Activated CD4-positive, alpha-beta T cell treated with anti-CD3 and anti-CD28 coated beads for 1 hour (primary cell): ENCODE measurements at regions not wholly inside any gene's neighbourhood (a gene's known extent, or its start where the extent isn't known, plus 50 kb on each side); places are given as distances from the start of the nearest gene placed in this dataset.

ENCODE experiments used
- DNase-seq: peaks from one replicate; pipeline ENCODE4 v3.0.0-alpha.2; 2020

DNA sequence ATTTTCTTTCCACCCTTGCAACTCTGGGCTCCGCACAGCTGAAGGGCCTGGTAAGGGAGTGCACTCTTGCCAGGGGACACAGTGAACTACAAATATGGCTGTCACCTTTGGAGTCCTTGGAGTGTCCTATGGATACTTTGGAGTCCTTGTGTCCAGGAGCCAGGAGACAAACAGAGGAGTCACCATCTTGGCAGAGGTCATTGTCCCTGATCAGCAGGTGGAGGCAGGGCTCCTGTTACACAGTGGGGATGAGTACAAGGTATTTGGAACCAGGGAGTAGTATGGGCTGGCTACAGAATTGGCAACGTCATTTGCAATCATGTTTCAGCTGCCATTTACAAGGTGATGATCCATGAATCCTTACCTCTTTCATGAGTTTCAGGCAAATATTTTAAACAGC is 132.5 kb downstream of the FAM161A start:
- no peak for DNase-seq

DNA sequence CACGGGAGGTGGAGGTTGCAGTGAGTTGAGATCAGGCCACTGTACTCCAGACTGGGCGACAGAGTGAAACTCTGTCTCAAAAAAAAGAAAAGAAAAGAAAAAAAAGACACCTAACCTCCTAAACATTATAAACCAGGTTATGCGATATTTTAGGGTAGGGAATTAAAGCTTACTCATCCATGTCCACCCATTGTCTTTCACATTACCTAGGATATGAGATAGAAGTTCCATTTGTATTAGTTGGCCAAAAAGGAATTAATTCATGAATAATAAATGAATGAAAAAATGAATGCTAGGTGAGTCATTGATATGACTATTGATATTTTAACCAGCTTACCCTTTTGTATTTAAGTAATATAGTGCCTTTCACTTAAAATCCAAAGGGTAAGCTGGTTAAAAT is 132.9 kb downstream of the FAM161A start:
- no peak for DNase-seq

DNA sequence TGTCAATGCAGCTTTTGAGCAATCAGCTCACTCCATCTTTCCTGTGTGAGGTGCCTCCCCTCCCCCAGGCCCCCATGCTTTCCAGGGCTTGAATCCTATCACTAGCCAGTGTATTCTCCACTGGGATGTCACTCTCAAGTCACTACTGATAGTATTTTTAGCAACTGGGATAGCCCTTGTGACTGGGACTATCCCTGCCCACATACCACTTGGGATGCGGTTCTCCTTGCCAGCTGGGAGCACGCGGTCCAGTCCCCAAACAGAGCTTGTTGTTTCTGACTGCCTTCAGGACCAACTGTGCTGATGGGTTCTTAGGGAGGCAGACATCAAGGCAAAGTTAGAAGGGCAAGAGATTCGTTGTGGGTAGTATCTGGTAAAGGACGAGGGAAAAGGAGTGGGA is 134.9 kb downstream of the FAM161A start:
- no peak for DNase-seq

DNA sequence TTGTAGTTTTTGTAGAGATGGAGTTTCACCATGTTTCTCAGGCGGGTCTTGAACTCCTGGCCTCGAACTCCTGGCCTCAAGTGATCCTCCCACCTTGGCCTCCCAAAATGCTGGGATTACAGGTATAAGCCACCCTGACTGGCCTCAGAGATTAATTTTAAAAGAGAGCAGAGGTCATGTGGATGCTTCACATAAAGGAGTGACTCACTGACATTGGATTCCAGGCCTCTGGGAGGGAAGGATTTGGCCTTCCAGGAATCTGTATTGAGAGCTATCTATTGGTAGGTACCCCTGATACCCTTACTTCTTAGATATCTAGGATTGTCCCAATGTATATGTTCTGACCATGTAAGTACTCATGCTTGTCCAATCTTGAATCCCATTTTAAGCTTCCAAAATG is 138.4 kb downstream of the FAM161A start:
- no peak for DNase-seq

DNA sequence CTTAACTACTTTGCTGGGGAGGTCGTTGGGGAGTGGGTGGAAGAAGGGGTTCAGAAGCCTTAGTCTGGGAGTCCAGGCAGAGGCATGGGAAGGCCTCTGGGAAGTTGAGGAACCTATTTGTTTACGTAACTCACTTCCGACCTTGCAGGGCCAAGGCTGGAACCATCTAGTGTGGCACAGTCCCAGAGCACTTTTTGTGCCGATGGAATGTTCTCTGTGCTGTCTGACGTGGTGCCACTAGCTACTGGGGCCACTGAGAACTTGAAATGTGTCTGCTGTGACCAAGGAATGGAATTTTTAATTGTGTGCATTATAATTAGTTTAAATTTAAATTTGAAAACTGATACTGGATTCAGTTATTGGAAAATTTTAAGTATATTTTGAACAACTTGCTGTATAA is 139.7 kb downstream of the FAM161A start:
- DNase-seq, result no peak

DNA sequence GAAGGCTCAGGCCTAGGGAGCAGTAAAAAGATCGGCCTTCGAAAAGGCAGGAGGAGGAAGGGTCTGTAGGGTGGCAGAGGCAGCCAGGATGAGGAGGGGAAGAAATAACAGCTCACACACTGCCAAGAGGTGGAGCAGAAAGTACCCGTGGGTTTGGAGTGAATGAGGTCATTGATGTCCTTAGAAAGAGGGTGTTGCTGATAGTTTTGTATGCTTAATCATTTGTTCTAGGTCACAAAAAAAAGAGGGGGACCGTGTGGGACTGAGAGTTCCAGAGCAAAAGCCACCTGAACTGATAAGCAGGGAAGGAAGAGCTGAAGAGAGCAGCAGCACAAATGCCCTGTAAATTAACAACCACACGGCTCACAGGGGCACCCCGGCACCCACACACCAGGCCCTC is 140.4 kb downstream of the FAM161A start:
- no peak for DNase-seq

DNA sequence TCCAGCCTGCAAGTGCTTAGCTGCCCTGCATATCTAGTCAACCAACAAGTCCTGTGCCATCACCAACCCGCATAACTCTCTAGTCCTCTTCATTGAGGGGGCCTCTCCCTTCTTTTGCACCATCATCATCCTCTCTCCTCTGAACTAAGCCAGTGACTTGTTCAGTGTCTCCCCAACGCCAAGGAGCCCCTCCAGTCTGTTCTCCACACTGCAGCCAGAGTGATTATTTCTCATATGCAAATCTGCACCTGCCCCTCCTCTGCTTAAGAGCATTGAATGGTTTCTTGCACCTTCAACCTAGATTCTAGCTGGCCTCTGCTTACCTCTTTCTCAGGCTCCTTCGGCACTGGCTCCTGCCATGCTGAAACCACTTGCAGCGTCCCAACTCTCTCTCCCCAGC is 141.8 kb downstream of the FAM161A start:
- DNase-seq, result no peak

DNA sequence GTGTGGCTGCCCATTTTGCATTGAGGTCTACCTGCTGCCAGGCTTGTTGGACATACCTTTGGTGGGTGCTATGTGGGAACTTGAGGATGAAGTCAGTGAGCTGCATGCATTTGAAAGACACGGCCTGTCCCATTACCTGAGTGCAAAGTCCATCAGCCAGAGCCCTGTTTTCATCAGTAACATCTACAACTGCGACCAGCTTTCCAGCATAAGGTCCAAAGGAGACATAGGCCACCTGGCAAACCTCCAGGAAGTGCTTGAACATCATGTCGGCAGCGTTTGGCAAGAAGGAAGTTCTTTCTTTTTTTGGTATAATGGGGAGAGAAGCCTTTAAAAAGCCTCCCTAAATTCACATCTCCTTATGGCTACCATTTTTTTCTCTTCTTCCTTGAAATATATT is 143.1 kb downstream of the FAM161A start:
- no peak for DNase-seq

DNA sequence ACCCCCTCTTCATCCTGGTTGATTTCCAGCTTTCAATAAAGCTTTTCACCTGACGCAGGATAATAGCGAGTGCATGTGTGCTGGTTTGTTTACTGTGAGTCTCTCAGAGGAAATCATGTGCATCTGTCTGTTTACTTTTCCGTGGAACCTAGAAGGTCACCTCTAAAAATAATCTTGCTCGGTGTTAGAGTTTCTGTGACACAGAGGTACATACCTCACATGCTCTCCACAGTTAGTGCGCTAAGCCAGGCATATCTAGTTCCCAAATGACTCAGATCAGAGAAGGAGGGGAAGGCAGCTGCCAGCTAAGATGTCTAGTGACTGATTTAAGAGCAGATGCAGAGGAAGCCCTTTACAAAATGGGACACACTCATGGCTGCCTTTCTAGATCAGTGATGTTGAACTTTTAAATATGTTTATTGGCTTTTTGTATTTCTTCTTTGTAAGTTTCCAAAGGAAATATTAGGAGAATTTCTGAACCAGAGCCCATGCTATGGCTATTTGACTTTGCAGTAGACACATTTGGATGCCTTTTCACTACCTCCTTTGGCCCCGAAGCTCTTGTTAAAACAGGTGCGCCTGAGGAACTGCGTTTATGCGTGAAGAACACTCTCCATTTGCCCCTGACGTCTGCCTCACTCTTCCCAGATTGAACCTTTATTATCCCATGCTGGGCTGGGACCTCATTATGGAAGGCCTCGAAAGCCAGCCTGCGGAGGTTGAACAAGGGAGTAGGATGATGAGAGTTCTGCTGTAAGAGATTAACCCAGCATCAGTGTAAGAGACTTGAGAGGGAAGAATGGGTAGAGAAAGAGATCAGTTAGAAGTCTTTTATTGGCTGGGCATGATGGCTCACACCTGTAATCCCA is 145.6 kb downstream of the FAM161A start:
- DNase-seq, result no peak

DNA sequence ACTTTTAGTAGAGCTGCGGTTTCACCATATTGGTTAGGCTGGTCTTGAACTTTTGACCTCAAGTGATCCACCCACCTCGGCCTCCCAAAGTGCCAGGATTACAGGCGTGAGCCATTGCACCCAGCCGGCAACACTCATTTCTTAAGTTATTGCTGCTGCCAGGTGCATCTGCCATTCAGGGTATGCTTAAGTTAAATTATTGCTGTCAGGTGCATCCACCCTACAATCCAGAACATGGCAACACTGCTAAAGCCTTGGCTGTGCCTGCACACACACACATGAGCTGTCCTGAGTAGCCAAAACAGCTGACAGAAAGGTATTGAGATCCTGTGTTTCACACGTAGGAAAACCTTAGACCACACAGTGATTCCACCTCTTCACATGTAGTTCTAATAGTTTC is 148.2 kb downstream of the FAM161A start:
- no peak for DNase-seq

DNA sequence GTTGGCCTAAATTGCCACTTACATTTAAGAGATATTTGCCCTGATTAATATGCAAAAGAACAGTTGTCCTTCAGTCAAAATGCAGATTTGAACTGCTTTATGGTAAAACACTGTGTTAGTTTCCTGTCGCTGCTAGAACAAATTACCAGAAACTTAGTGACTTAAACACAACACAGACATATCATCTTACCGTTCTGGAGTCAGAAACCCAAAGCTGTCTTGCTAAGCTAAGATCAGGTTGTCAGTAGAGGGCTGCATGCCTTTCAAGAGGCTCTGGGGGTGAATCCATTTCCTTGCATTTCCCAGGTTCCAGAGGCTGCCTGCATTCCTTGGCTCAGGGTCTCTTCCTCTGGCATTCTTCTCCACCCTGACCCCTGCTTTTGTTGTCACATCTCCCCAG is 149.5 kb downstream of the FAM161A start:
- DNase-seq, result no peak

DNA sequence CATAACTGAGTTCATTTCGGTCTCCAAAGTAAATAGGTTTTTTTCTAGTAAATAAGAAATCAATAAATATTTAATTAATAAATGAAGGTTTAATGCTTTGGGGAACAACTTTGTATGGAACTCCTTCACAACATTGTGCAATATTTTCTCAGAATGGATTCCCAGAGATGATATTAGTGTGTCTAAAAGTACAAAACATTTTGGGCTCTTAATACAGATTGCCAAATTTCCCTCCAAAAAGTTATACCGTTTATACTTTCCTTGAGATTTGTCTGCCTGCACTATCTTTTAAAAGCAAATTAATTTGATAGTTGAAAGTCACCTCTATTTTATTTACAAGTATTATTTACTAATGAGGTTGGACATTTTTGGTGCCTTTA is 151.8 kb downstream of the FAM161A start:
- DNase-seq, result no peak

DNA sequence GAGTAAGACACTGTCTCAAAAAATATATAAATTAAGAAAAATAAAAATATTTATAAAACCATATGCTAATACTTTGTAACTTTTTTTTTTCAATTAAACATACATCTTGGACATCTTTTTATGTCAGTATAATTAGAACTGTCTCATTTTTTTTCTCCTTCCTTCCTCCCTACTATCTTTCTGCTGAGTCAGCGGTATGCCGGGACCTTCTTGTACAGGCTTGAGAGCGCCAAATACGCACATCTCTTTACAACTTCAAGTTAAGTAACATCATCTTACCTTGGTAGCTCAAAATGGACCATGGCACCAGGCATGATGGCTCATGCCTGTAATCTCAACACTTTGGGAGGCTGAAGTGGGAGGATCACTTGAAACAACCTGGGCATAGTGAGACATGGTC is 153.4 kb downstream of the FAM161A start:
- no peak for DNase-seq

DNA sequence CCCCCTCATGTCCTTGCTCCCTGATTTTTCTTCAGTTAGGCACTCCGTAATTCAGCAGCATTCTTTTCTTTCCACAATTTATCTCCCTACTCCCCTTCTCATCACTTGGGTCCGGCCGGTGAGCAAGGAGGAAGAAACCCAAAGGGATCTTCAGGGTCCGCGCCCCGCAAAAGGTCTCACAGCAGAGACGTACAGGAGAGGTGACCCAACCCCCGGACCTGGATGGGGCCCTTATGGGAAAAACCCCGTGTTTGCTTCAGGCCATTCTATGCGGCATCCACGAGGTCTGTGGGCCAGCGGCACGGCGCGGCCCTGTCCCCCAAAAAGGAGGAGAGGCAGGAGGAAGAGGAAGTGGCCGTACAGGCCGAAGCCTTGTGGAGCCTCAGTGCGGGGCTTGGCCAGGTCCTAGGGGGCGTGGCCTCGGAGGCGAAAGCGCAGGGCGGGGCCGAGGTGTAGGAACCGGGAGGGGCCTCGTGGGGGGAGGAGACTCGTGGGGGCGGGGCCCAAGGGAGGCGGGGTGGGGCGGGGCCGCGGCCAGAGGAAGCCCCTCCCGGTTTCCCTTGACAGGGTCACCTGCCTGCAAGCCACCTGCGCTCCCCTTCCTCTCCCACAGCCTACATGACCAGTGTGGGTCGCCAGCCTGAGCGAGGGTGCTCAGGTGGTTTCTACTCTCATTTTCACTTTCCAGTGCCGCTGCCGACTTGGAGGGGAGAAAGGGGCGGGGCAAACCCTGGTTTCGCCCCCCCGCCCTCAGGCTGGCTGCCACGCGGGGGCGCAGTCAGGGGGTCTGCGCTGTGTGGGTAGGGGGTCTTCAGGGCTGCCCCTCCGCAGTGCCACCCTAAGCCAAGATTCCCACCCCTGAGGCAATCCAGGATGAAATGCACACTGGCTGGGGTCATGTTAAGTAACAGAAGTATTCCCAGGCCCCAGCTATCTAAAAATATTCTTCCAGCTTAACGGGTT is 156.4 kb upstream of the XPO1 start:
- peak; percentile 71 for DNase-seq

DNA sequence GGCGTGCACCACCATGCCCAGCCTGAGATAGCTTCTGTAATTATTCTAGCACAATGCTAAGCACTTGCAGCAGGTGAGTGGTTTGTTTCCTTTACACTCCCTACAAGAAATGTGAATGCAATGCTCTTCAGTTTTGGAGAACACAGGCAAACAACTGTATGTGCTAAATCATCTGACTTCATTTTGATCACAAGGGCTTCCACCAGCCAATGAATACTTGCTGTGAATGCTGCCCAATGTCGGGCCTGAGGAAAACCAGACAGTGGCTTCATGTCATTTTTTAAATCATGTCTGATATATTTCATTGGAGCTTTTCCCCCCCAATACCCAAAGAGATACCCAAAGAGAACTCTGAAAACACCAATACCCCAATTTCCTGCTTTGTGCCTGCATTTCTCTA is 155.6 kb upstream of the XPO1 start:
- DNase-seq, result no peak

DNA sequence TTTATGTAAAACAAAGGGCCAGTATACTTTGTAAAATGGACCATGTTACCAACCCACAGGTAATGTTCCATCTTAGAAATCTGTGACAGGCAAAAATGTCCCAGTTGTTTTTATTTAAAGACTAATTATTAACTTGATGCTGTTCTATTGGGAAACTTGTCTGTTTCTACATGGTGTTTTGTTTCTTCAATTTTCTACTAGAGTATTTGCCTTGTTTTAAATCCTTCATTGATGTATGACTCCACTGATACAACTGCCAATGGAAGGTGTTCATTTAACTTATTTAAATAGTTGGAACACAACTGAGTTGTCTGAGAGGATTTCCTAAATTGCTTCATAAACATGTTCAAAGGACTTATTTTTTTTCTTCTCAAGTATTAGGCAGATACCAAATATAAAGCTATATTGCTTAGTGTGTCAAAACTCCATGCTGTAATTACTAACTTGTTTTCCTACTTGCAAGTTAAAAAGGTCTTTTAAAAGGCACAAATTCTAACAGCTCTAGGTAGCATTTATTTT is 152.0 kb upstream of the XPO1 start:
- DNase-seq, result no peak

DNA sequence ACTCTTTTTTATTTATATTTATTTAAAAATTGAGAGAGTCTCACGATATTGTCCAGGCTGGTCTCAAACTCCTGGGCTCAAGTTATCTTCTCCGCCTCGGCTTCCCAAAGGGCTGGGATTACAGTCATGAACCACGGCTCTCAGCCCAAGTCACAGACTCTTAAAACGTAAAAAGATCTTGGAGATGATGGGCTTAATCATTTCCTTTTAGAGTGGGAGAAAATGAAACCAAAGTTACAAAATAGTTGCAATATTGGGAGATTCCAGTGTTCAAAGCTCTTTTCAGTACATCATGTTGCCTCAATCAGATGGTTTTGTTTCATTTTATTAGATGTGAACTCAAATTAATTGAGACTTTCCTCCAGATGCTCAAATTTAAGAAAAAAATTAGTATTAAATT is 151.4 kb upstream of the XPO1 start:
- DNase-seq, result no peak

DNA sequence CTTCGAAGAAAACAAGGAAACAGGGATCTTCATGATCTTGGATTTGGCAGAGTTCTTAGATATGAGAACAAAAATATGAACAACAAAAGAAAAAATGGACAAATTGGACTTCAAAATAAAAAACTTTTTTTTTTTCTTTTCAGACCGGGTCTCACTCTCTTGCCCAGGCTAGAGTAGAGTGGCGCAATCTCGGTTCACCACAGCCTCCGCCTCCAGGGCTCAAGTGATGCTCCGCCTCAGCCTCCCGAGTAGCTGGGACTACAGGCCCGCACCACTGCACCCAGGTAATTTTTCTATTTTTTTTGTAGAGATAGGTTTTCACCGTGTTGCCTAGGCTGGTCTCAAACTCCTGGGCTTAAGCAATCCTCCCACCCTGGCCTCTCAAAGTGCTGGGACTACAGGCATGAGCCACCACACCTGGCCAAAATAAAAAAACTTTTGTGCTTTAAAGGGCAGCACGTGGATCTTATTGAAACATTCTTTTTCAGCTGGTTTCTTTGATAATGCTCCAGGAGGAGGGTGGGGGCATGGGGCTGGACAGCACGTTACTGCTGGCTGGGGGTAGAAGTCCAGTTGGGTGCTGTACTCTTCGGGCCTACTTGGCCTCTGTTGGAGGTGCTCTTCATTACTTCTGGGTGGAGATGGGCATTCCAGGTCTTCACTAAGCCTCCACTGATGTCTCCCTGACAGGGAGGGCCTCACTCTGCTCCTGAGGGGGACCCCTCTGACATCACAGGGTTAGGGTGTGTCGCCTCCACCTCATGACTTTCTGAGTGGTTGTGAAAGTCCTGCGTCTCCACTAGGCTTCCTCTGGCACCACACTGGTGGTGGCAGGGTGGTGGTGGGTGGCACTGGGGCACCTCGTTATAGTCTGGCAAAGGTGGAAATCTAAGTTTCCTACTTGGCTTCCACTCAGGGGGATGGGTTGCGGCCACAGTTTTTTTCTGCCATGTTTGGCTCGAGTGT is 150.5 kb upstream of the XPO1 start:
- DNase-seq, result no peak

DNA sequence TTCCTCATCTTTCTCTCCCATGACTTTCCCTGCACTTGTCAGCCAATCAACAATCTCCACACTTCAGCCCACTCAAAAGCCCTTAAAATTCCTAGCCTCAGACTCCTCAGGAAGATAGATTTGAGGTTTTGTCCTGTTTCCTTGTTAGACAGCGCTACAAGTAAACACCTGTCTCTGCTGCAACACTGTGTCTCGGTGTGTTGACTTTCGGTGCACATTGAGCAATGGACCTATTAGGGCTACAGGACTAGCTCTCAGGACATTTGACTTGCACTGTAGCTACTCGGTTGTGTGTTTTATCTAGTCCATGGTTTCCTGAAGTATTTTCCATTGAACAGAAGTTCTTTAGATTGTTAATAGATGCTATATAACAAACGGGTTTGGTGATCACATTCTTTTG is 140.9 kb upstream of the XPO1 start:
- no peak for DNase-seq

DNA sequence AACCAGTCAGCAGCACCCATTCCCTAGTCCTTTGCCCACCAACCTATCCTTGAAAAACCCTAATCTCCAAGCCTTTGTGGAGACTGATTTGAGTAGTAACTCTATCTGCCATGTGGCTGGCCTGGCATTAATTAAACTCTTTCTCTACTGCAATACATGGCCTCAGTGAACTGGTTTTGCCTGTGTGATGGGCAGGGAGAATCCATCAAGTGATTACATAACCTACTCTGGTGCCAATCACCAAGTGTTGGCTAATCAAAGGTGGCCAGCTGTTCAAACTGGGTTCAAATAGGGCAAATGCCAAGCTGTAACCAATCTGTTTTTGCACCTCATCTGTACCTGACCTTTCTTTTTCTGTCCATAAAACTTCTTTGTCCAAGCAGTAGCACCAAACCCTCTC is 139.8 kb upstream of the XPO1 start:
- no peak for DNase-seq

DNA sequence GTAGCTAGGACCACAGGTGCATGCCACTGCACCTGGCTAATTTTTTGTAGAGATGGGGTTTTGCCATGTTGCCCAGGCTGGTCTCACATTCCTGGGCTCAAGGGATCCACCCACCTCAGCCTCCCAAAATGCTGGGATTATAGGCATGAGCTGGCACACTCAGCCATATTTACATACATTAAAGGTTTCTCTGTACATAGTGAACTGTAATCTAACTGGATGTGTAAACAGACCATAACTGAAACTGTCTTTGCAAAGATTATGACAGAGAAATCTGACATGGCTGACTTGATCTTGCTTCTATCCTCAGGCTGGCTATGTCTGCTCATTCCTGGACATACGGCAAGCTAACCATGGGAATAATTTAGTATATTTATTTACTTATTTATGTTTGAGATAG is 139.2 kb upstream of the XPO1 start:
- DNase-seq, result no peak

DNA sequence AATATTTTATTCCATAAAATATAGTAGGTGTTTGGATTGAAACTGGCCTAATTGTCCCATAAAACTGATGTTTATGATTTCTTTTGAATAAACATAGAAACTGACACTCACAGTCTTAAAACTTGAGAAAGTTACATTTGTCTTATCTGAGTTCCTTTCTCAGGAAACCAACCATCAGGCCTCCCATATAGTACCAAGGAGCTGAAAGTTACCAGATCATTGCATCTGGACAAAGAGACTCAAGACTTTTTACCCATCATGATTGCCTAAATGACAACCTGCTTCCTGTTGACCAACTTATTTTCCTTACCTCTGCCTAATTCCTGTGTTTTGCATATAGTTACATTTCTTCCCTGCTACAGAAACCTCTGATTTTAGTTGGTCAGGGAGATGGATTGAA is 137.0 kb upstream of the XPO1 start:
- no peak for DNase-seq
